CD4-positive, alpha-beta T cell treated with Interleukin-17A for 1 hour (primary cell): ENCODE measurements at regions not wholly inside any gene's neighbourhood (a gene's known extent, or its start where the extent isn't known, plus 50 kb on each side); places are given as distances from the start of the nearest gene placed in this dataset.
"Not testable (repeated sequence)": the region's sequence is repeated elsewhere in the genome, so short reads cannot be mapped to it uniquely, and the experiment has no call there.

Experiments
- DNase-seq: peaks from one replicate; pipeline ENCODE4 v3.0.0-alpha.2; 2020

- no peak for DNase-seq
Measured at GRCh38 chr4:36609661-36610060, 328.2 kb downstream of the DTHD1 start.

DNA sequence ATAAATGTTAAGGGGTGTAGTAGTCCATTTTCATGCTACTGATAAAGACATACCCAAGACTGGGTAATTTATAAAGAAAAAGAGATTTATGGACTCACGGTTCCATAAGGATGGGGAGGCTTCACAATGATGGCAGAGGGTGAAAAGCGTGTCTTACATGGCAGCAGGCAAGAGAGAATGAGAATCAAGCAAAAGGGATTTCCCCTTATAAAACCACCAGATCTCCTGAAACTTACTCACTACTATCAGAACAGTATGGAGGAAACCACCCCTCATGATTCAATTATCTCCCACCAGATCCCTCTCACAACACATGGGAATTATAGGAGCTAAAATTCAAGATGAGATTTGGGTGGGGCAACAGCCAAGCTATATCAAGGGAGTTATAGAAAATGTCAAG, 329.2 kb downstream of the DTHD1 start:
- DNase-seq = no peak

GRCh38 chr4:36613142-36613541, 331.7 kb downstream of the DTHD1 start:
- not testable (repeated sequence) for DNase-seq

- no peak for DNase-seq
Measured at GRCh38 chr4:36614011-36614410, 332.6 kb downstream of the DTHD1 start.

DNA sequence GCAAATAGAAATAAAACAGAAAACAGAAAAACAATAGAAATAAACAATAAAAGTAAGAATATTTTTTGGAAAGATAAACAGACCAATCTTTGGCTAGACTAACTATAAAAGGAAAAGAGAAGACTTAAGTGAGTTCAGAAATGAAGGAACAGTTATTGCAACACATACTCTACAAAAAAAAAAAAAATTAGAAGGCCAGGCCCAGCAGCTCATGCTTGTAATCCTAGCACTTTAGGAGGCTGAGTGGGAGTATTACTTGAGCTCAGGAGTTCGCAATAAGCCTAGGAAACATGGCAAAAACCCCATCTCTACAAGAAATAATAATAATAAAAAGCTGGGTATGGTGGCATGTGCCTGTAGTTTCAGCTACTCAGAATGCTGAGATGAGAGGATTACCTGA, 336.7 kb downstream of the DTHD1 start:
- DNase-seq = no peak

GRCh38 chr4:36624030-36624429, 342.6 kb downstream of the DTHD1 start:
- DNase-seq = no peak

GRCh38 chr4:36638273-36638811, 356.9 kb downstream of the DTHD1 start:
- no peak for DNase-seq

GRCh38 chr4:36640876-36641275, 359.5 kb downstream of the DTHD1 start:
- DNase-seq = no peak

DNA sequence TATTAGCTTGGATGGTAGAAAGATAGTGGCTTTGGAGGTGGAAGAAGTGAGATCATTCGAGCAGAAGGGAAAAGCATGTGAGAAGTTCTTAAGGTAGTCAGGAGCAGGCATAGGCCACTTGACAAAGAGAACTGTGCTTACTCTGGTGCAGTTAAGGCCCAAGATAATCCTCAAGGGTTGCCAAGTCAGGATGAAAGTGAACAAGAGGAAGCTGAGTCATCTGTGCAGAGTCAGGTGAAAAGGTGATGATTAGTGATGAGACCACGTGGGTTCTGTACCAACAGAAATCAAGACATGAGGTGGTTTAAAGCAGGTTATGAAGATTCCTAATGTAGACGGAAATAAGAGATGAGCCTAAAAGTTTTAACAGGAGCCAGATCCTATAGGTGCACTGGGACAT, 369.8 kb downstream of the DTHD1 start:
- no peak for DNase-seq

GRCh38 chr4:36652857-36653256, 371.4 kb downstream of the DTHD1 start:
- no peak for DNase-seq

DNA sequence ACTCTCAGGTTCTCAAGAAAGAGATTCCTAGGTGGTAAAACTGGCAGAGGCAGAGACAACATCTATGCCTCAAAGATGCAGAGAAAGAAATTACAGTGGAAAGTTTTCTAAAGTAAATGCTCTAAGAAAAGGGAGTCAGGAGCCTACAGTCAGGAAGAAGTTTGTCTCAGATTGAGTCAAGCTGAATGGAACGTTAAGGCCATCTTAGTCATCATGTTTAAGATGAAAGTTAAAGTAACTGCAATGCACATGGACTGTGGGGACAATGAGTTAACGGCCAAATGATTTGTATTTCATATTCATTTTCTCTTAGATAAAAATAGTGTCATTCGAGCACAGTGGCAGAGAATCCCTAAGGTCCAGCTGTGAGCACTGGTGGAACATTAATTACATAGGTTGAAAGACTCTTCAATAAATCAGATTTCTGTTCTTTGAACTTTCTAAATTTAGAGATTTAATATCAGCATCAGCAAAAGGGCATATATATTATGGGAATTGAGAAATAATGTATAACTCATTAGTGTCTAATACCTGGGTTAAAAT, 384.6 kb downstream of the DTHD1 start:
- DNase-seq = no peak

GRCh38 chr4:36675436-36675835, 394.0 kb downstream of the DTHD1 start:
- no peak for DNase-seq

DNA sequence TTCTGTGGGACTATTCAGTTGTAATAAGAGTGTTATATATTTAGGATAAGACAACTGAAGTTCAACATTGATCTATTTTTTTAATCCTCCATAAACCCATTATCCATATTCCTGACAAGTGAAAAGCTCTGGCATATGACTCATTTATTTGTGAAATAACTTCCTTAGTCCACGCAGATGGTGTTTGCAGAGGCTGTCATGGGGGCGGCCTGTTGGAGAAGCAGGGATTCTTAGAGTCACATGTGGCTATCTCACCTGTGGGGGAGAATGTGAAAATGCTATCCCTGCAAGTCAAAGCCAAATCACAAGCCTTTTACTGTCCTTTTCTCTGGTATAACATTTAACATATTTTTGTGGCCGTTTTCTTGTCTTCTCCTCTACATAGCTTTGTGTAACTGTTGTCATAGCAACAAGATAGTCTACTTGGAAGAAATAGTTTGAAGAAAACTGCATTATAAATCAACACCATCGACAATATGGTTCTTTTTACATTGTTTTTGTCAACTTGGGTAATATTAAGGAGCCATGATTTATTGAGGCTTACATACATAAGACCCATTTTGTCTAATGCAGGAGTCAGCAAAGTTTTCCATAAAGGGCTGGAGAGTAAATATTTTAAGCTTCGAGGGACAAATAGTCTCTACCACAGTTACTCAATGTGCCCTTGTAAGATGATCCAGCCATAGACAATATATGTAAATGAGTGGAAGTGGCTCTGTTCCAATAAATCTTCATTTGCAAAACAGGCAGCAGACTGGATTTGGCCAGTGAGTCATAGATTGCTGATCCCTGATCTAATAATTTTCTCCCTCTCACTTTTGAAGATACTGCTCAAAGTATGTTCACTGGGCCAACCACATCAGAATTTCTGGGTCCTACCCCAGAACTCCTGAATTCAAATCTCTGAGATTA, 395.0 kb downstream of the DTHD1 start:
- no peak for DNase-seq

GRCh38 chr4:36677112-36677511, 395.7 kb downstream of the DTHD1 start:
- no peak for DNase-seq

DNA sequence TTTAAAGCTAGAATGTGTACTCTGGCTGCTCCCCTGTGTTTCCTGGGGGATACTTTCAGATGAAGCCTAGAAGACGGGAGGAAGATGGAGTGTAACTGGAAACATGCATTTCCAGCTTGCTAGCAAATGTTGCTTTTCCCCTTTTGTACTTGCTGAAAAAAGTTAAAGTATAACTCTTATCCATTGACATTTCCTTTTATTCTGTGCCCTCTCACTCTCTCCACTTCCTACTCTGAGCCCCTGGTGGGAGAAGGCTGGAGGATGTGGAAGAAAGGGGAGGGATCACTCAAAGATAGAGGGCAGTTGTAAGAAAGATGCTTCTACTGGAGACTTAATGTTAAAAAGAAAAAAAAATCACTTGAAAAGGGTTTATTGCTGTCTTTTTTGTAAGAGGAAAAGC, 396.5 kb downstream of the DTHD1 start:
- no peak for DNase-seq

- DNase-seq = no peak
Measured at GRCh38 chr4:36687681-36688080, 406.3 kb downstream of the DTHD1 start.

DNA sequence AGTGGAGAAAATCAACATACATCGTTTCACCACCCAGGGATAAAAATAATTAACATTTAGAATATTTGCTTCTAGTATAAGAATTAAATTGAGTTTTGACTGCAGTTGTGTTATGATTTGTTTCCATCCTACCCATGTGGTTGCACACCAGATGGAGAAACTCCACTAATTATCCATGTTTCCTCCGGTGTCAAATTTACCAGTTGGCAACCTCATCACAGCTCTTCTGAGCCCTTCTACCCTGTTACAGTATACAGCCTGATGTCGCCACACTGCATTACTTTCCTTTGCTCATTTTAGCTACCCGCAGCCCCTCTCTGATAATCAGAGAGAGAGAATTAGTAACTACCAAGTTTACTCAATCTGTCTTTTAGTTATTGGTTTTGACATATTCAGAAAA, 411.2 kb downstream of the DTHD1 start:
- no peak for DNase-seq

DNA sequence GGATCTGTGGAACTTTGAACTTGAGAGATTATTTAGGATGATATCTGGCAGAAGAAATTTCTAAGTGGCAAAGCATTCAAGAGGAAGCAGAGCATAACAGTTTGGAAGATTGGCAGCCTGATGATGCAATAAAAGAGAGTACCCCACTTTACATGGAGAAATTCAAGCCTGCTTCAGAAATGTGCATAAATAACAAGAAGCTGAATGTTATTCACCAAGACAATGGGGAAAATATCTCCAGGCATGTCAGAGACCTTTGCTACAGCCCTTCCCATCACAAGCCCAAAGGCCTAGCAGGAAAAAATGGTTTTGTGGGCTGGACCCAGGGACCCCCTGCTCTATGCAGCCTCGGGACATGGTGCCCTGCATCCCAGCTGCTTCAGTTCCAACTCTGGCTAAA, 420.8 kb downstream of the DTHD1 start:
- no peak for DNase-seq

DNA sequence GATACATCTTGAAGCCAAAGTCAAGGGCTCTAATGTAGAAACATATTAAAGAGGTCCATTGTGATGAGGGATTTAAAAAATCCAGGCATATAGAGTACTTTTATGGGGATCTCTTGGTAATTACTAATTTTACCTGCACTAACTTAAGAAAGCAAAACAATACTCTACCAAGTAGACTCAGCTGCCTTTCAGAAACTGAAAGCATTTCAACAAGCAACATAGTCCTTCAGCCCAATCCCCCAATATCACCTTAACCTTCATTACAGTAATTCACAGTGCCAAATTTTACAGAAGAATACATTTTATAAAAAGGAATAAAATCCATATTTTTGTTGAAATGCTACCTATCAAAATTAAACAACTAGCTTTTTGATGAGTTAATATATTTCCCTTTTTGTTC, 422.9 kb downstream of the DTHD1 start:
- no peak for DNase-seq

- no peak for DNase-seq
Measured at GRCh38 chr4:36709991-36710390, 428.6 kb downstream of the DTHD1 start.

- DNase-seq = no peak
Measured at GRCh38 chr4:36712013-36712412, 430.6 kb downstream of the DTHD1 start.

DNA sequence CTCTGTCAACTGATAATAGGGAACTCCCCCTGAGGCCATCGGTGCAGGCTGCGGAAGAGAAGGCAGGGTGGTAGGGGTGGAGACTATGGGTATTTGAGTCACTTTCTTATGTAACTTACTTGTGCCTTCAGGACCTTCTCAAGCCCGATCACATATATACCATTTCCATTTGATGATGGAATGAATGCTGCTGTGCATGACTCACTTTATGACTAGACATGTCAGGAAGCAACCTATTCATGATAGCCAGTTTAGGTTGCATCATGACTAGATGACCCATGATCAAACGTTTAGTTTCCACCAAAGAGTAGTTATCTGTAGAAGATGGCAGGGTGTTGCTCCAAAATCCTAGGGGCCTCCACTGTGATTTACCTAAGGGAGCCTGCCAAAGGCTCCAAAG, 435.5 kb downstream of the DTHD1 start:
- no peak for DNase-seq

DNA sequence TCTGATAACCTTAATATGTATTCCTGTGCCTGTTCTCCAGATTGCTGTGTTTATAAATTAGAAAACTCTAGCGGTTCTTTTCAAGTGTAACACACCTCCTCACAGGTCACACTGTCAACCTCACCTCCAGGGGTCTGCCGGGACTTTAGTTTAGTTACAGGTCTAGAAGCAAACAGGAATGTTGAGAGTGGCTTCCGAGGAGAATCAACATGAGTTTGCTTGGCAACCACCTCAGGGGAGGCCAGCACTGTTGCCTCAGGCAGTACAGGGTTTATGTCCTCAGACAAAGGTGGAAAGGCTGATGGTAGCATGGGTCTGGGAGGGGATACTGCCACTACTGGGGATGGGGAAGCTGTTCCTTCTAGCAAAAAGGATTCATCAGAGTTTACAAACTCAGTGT, 438.0 kb downstream of the DTHD1 start:
- no peak for DNase-seq

DNA sequence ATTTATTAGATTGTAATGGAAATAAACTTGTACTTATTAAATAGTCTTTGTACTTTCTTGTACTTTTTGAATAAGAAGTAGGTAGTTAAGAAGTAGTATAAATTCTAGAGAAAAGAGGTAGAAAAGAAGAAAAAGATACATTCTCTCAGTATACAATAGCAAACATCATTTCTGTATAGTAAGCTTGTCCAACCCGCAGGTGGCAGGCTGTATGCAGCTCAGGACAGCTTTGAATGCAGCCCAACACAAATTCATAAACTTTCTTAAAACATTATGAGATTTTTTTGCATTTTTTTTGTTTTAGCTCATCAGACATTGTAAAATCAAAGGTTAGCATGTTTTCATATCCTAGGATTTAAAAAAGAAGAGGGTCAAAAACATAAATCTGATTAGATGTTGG, 441.6 kb downstream of the DTHD1 start:
- DNase-seq = no peak

GRCh38 chr4:36734334-36734733, 452.9 kb downstream of the DTHD1 start:
- DNase-seq = no peak
